HepG2 (cell line): ENCODE measurements at regions not wholly inside any gene's neighbourhood (a gene's known extent, or its start where the extent isn't known, plus 50 kb on each side); places are given as distances from the start of the nearest gene placed in this dataset.

Source experiments
- ATAC-seq: fragments of 200-7000 bp; cut with Tn5 transposase; 3 replicates; pipeline ENCODE4 v1.9.1; 2020; ENCODE audit warnings: mild to moderate bottlenecking, moderate library complexity
- BruUV-seq: library from RNA; stranded (reverse); fragments of 400-500 nt; replicated peaks from 2 replicates; lab custom pipeline; 2021; lab: Mats Ljungman, UMichigan
- CTCF ChIA-PET: fragments of 300-600 bp; formaldehyde crosslinking; extraction: SDS; loops from one replicate; lab custom pipeline; 2021; ENCODE audit warnings: low total read pairs, inconsistent platforms, low intra/inter-chr PET ratio; lab: Yijun Ruan, JAX
- POLR2A ChIA-PET: fragments of 350-600 bp; sonication (Branson Sonifier 250); formaldehyde crosslinking; loops from one replicate; lab custom pipeline; 2020; ENCODE audit warnings: antibody characterized with exemption, inconsistent platforms; lab: Yijun Ruan, JAX
- DNase-seq: peaks from one replicate; pipeline ENCODE4 v3.0.0-alpha.2; 2015; ENCODE audit warnings: low spot score
- FAIRE-seq: peaks from 3 replicates; lab custom pipeline; 2011; peaks lifted over from hg19 to GRCh38; lab: Jason Lieb, UNC
- H2AFZ ChIP-seq: one replicate; pipeline ENCODE4 v1.6.1; 2011; ENCODE audit warnings: low read length, inconsistent platforms
- H3K27ac ChIP-seq: fragments of 300-600 bp; 3 replicates; pipeline ENCODE4 v1.8.0; 2011; ENCODE audit warnings: mixed run types, mild to moderate bottlenecking, mixed read lengths, low read length, inconsistent platforms; ENCODE audit not compliant: insufficient read depth; ENCODE audit errors: extremely low read length
- H3K27me3 ChIP-seq, 2 experiments: fragments of 200-600 bp in 1 of 2; 2 replicates in 1 of 2; 3 replicates in 1 of 2; pipeline versions ENCODE4 v1.6.0 to v1.8.0; 2011; ENCODE audit warnings: low read length in 2 of 2, mild to moderate bottlenecking in 2 of 2, moderate library complexity in 2 of 2, inconsistent platforms in 1 of 2; ENCODE audit not compliant: insufficient read depth in 2 of 2, control insufficient read depth in 1 of 2
- H3K36me3 ChIP-seq, 2 experiments: fragments of 200-600 bp in 1 of 2; replicated peaks in 1 of 2; 2 replicates in 1 of 2; 3 replicates in 1 of 2; pipeline versions ENCODE4 v1.5.1 to v1.8.0; 2011; ENCODE audit warnings: low read length in 2 of 2, inconsistent platforms in 1 of 2; ENCODE audit not compliant: insufficient read depth in 2 of 2, control insufficient read depth in 1 of 2
- H3K4me1 ChIP-seq: 2 replicates; pipeline ENCODE4 v1.5.1; 2012; ENCODE audit warnings: low read length, inconsistent platforms; ENCODE audit not compliant: insufficient read depth
- H3K4me2 ChIP-seq: 2 replicates; pipeline ENCODE4 v1.6.0; 2011; ENCODE audit warnings: low read depth, low read length, inconsistent platforms
- H3K4me3 ChIP-seq, 3 experiments: fragments of 200-600 bp in 1 of 3; sonication (generic), shearing (Covaris generic) in 1 of 3; replicated peaks in 1 of 3; 2 replicates each; pipeline ENCODE4 v1.5.1; 2011 to 2016; ENCODE audit warnings: low read length in 3 of 3, inconsistent platforms in 2 of 3, low read depth in 2 of 3, mild to moderate bottlenecking in 2 of 3, control low read depth in 1 of 3, mixed read lengths in 1 of 3; ENCODE audit not compliant: insufficient read depth in 1 of 3
- H3K79me2 ChIP-seq: one replicate; pipeline ENCODE4 v1.6.1; 2011; ENCODE audit warnings: low read length, inconsistent platforms; ENCODE audit not compliant: insufficient read depth
- H3K9ac ChIP-seq: 2 replicates; pipeline ENCODE4 v1.6.0; 2011; ENCODE audit warnings: mild to moderate bottlenecking, low read depth, low read length, inconsistent platforms; ENCODE audit not compliant: insufficient read depth
- H3K9me3 ChIP-seq: 2 replicates; pipeline ENCODE4 v1.5.1; 2012; ENCODE audit warnings: mild to moderate bottlenecking, low read length
- H4K20me1 ChIP-seq: 2 replicates; pipeline ENCODE4 v1.6.0; 2011; ENCODE audit warnings: inconsistent platforms, mild to moderate bottlenecking, low read length, moderate library complexity; ENCODE audit not compliant: insufficient read depth
- ATF7-NPFF ChIP-seq: sonication (generic); formaldehyde crosslinking; IDR thresholded peaks from 2 replicates; pipeline ENCODE4 v1.8.1; 2023; ENCODE audit warnings: mild to moderate bottlenecking, low read depth, missing genetic modification reagents, moderate library complexity
- HCFC1 ChIP-seq: fragments of 150-350 bp; IDR thresholded peaks from 2 replicates; pipeline ENCODE4 v1.6.1; 2014; ENCODE audit warnings: low read depth, low read length
- ISX ChIP-seq: sonication (generic); formaldehyde crosslinking; conservative IDR thresholded peaks from 2 replicates; pipeline ENCODE4 v1.5.0; 2020; ENCODE audit warnings: missing genetic modification reagents
- NFKBIZ ChIP-seq: IDR thresholded peaks from 2 replicates; pipeline ENCODE4 v1.6.1; 2018; ENCODE audit warnings: missing genetic modification reagents, missing compliant biosample characterization
- PHF20 ChIP-seq: sonication (generic); formaldehyde crosslinking; IDR thresholded peaks from 2 replicates; pipeline ENCODE4 v1.5.0; 2020; ENCODE audit warnings: mild to moderate bottlenecking, missing genetic modification reagents
- RFX5 ChIP-seq: IDR thresholded peaks from 2 replicates; pipeline ENCODE4 v1.6.1; 2011; ENCODE audit warnings: low read depth, low read length, improper control_type of control experiment
- SAFB2 ChIP-seq: sonication (generic); formaldehyde crosslinking; IDR thresholded peaks from 2 replicates; pipeline ENCODE4 v1.5.1; 2020; ENCODE audit warnings: missing genetic modification reagents, low read depth, mild to moderate bottlenecking, borderline replicate concordance
- SSRP1 ChIP-seq: IDR thresholded peaks from 2 replicates; pipeline ENCODE4 v1.6.1; 2016; ENCODE audit warnings: control low read depth
- YEATS4 ChIP-seq: sonication (generic); formaldehyde crosslinking; IDR thresholded peaks from 2 replicates; pipeline ENCODE4 v1.4.0; 2020; ENCODE audit warnings: missing genetic modification reagents, borderline replicate concordance
- ZFYVE20 ChIP-seq: sonication (generic); formaldehyde crosslinking; IDR thresholded peaks from 2 replicates; pipeline ENCODE4 v1.8.0; 2023; ENCODE audit warnings: low read depth, mild to moderate bottlenecking, moderate library complexity, missing genetic modification reagents, borderline replicate concordance
- ZNF205 ChIP-seq: IDR thresholded peaks from 2 replicates; pipeline ENCODE4 v1.6.1; 2018; ENCODE audit warnings: missing biosample characterization, missing genetic modification reagents
- ZNF557 ChIP-seq: sonication (generic); formaldehyde crosslinking; IDR thresholded peaks from 2 replicates; pipeline ENCODE4 v1.4.0; 2020; ENCODE audit warnings: missing genetic modification reagents
- ZNF605 ChIP-seq: sonication (generic); formaldehyde crosslinking; IDR thresholded peaks from 2 replicates; pipeline ENCODE4 v1.8.0; 2022; ENCODE audit warnings: mild to moderate bottlenecking, missing genetic modification reagents
- ZNF780A ChIP-seq: sonication (generic); formaldehyde crosslinking; IDR thresholded peaks from 2 replicates; pipeline ENCODE4 v1.8.0; 2022; ENCODE audit warnings: mild to moderate bottlenecking, missing genetic modification reagents, moderate library complexity
- ZNF878 ChIP-seq: sonication (generic); formaldehyde crosslinking; IDR thresholded peaks from 2 replicates; pipeline ENCODE4 v1.8.1; 2023; ENCODE audit warnings: mild to moderate bottlenecking, missing genetic modification reagents, moderate library complexity
- WGBS: methylation state at CpG from one replicate; pipeline ENCODE4 v1.1.6; 2017; ENCODE audit warnings: low lambda C conversion rate; 5-methylcytosine and 5-hydroxymethylcytosine counted together
- in situ Hi-C: cut with HindIII; loops from 2 replicates; pipeline ENCODE4 v1.10.0; 2017; ENCODE audit warnings: low pct_unique_long_range_greater_than_20kb; ENCODE audit not compliant: extremely low pct_ligation_motif_present
- intact Hi-C: fragments of 100-400 bp; cut with micrococcal nuclease; formaldehyde crosslinking; loops from one replicate; pipeline ENCODE4 v1.10.0; 2022; ENCODE audit not compliant: unreplicated experiment
- TF ChIP-seq, protein P1 (sequence below): sonication (generic); formaldehyde crosslinking; IDR thresholded peaks from 2 replicates; pipeline ENCODE4 v1.5.0; 2020; ENCODE audit warnings: mild to moderate bottlenecking, low read depth, missing genetic modification reagents, borderline replicate concordance
- TF ChIP-seq, protein P2 (sequence below): sonication (generic); formaldehyde crosslinking; IDR thresholded peaks from 2 replicates; pipeline ENCODE4 v1.4.0; 2020; ENCODE audit warnings: mild to moderate bottlenecking, missing genetic modification reagents

DNA sequence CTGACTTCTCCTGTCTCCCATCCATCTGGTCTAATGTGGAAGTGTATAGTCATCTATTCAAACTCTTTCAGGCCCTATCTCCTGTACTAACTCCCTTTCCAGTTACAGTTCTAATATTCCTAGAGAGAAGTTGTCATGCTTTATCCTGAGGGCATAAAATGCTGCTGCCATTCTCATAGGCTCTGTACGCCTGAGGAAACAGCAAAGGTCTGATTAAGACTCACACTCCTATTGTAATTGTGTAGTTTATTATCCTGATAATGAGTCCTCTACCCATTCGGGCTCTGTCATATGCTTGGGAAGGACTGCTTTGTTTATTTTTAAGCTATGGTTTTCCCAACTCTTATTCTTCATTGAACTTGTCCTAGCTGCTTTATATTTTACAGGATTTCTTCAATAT lies 290.4 kb downstream of the TMEM38B start:
- POLR2A ChIA-PET: no interaction called here
- in situ Hi-C loops (no loop called here), intact Hi-C loops (no loop called here)

More for the DNA sequence above, 290.4 kb downstream of the TMEM38B start:
- no peaks in the 10 kb centered on the region for H3K4me1 ChIP-seq
- WGBS: 4% methylated on average over 2 of the region's 2 CpGs
- BruUV-seq: no TSS peak
- H3K9ac ChIP-seq: no peak overlapping the region
- no peaks in the 10 kb centered on the region for H3K79me2 ChIP-seq
- H3K36me3 ChIP-seq: no peaks in the 10 kb centered on the region
- no peak for TF ChIP-seq NFKBIZ (CRISPR knock-in tag)
- TF ChIP-seq SSRP1 (CRISPR knock-in tag): no peak
- TF ChIP-seq, protein P1, sequence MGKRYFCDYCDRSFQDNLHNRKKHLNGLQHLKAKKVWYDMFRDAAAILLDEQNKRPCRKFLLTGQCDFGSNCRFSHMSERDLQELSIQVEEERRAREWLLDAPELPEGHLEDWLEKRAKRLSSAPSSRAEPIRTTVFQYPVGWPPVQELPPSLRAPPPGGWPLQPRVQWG (CRISPR knock-in tag): no peak
- no peak for TF ChIP-seq RFX5
- TF ChIP-seq ZNF878 (CRISPR knock-in tag): no peak
- TF ChIP-seq, protein P2, sequence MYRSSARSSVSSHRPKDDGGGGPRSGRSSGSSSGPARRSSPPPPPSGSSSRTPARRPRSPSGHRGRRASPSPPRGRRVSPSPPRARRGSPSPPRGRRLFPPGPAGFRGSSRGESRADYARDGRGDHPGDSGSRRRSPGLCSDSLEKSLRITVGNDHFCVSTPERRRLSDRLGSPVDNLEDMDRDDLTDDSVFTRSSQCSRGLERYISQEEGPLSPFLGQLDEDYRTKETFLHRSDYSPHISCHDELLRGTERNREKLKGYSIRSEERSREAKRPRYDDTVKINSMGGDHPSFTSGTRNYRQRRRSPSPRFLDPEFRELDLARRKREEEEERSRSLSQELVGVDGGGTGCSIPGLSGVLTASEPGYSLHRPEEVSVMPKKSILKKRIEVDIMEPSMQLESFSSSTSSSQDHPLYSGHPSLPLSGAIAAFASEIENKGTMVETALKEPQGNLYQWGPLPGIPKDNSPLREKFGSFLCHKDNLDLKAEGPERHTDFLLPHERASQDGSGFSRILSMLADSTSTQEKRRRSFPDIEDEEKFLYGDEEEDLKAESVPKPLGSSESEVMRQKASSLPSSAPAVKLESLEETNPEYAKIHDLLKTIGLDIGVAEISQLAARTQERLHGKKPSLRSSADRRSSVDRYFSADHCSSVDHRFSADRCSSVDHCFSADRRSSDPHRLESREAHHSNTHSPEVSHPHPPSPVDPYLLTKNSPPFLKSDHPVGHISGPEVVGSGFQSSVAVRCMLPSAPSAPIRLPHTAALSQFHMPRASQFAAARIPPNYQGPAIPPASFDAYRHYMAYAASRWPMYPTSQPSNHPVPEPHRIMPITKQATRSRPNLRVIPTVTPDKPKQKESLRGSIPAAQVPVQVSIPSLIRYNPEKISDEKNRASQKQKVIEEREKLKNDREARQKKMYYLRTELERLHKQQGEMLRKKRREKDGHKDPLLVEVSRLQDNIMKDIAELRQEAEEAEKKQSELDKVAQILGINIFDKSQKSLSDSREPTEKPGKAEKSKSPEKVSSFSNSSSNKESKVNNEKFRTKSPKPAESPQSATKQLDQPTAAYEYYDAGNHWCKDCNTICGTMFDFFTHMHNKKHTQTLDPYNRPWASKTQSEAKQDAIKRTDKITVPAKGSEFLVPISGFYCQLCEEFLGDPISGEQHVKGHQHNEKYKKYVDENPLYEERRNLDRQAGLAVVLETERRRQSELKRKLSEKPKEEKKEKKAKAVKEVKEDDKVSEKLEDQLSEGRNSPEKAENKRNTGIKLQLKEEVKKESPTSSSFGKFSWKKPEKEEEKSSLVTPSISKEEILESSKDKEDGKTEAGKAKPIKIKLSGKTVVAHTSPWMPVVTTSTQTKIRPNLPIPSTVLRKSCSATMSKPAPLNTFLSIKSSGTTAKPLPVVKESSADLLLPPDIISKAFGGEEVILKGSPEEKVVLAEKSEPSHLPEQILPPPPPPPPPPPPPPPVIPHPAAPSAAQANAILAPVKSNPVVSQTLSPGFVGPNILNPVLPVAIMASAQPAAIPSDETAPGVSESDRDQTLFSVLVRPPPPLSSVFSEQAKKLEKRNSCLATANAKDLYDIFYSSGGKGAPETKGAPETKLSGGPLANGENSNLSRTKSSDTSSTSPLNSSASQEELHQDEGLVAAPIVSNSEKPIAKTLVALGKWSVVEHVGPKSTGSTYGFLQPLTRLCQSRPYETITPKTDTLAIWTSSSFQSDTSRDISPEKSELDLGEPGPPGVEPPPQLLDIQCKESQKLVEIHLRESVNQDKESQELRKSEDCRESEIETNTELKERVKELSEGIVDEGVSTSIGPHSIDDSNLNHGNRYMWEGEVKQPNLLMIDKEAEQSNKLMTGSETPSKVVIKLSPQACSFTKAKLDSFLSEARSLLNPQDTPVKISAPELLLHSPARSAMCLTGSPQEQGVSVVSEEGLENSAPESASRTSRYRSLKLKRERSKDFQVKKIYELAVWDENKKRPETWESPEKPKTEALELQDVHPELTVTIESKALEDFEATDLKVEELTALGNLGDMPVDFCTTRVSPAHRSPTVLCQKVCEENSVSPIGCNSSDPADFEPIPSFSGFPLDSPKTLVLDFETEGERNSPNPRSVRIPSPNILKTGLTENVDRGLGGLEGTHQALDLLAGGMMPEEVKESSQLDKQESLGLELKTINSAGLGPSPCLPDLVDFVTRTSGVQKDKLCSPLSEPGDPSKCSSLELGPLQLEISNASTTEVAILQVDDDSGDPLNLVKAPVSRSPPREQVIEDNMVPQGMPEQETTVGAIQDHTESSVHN: no peak
- no peak for TF ChIP-seq SAFB2 (CRISPR knock-in tag)
- no peak for TF ChIP-seq ZNF205 (CRISPR knock-in tag)
- no peak for TF ChIP-seq ISX (CRISPR knock-in tag)
- TF ChIP-seq ATF7-NPFF (CRISPR knock-in tag): no peak
- no peak for TF ChIP-seq YEATS4 (CRISPR knock-in tag)
- no peak for TF ChIP-seq HCFC1
- TF ChIP-seq ZFYVE20 (CRISPR knock-in tag): no peak
- no peak for TF ChIP-seq ZNF557 (CRISPR knock-in tag)
- no peak for TF ChIP-seq PHF20
- no peak for TF ChIP-seq ZNF780A (CRISPR knock-in tag)
- TF ChIP-seq ZNF605 (CRISPR knock-in tag): no peak
- TF ChIP-seq, all 625 proteins: peak for 0
- ATAC-seq: no peak
- no peak overlapping the region for H3K4me3 ChIP-seq
- H3K9me3 ChIP-seq: no peaks in the 10 kb centered on the region
- no peak for FAIRE-seq
- no peak overlapping the region for H2AFZ ChIP-seq
- CTCF ChIA-PET: no interaction called here
- no peak overlapping the region for H3K27ac ChIP-seq
- H3K27me3 ChIP-seq: no peaks in the 10 kb centered on the region
- H4K20me1 ChIP-seq: no peaks in the 10 kb centered on the region
- H3K4me2 ChIP-seq: no peak overlapping the region
- DNase-seq: no peak
